Heart left ventricle (tissue), 16 donors: ENCODE measurements at regions not wholly inside any gene's neighbourhood (a gene's known extent, or its start where the extent isn't known, plus 50 kb on each side); places are given as distances from the start of the nearest gene placed in this dataset.
"Not testable (repeated sequence)": the region's sequence is repeated elsewhere in the genome, so short reads cannot be mapped to it uniquely, and the experiment has no call there.

Experiments used
- ATAC-seq, 4 donors: fragments of 200-7000 bp; cut with Tn5 transposase; one replicate each; pipeline ENCODE4 v1.9.1; 2020 to 2022; ENCODE audit warnings: moderate library complexity in 4 of 4, mild to moderate bottlenecking in 3 of 4, moderate number of reproducible peaks in 1 of 4
- DNase-seq, 5 donors: peaks; one replicate each; pipeline ENCODE4 v3.0.0-alpha.2; 2020
- H3K27ac ChIP-seq, 12 donors: fragments of 200-600 bp; sonication (generic) in 4 of 12; one replicate each; pipeline versions ENCODE4 v1.5.0 to v1.8.0; 2016 to 2022; ENCODE audit warnings: mild to moderate bottlenecking in 2 of 12
- H3K27me3 ChIP-seq, 9 donors: fragments of 200-600 bp; sonication (generic) in 2 of 9; one replicate each; pipeline versions ENCODE4 v1.5.1 to v1.8.0; 2016 to 2022; ENCODE audit warnings: mild to moderate bottlenecking in 3 of 9
- H3K36me3 ChIP-seq, 9 donors: fragments of 200-600 bp; sonication (generic) in 2 of 9; one replicate each; pipeline versions ENCODE4 v1.5.0 to v1.8.0; 2018 to 2022; ENCODE audit warnings: mild to moderate bottlenecking in 2 of 9
- H3K4me1 ChIP-seq, 12 donors: fragments of 200-600 bp; sonication (generic) in 4 of 12; one replicate each; pipeline versions ENCODE4 v1.5.0 to v1.8.0; 2016 to 2022; ENCODE audit warnings: mild to moderate bottlenecking in 3 of 12
- H3K4me3 ChIP-seq, 12 donors: fragments of 200-600 bp; sonication (generic) in 4 of 12; one replicate each; pipeline versions ENCODE4 v1.5.0 to v1.8.0; 2017 to 2022; ENCODE audit warnings: mild to moderate bottlenecking in 9 of 12, moderate library complexity in 4 of 12
- H3K9me3 ChIP-seq, 12 donors: fragments of 200-600 bp; sonication (generic) in 4 of 12; one replicate each; pipeline versions ENCODE4 v1.5.0 to v1.8.0; 2016 to 2022; ENCODE audit warnings: mild to moderate bottlenecking in 1 of 12
- POLR2A ChIP-seq, 2 donors: fragments of 450-650 bp; IDR thresholded peaks; one replicate each; pipeline ENCODE4 v1.6.1; 2017; ENCODE audit warnings: antibody characterized with exemption in 2 of 2, mild to moderate bottlenecking in 2 of 2, moderate library complexity in 2 of 2
- WGBS, 4 donors: extraction: QIAGEN DNeasy Blood & Tissue Kit in 2 of 4; methylation state at CpG; one replicate each; pipeline versions ENCODE4 v1.1.5 to v1.1.7; 2013 to 2018; 5-methylcytosine and 5-hydroxymethylcytosine counted together
- intact Hi-C, 10 donors: fragments of 100-400 bp; cut with DNase I; formaldehyde crosslinking; loops; one replicate each; pipeline versions ENCODE4 v1.11.1 to v1.14.2; 2022
- TF ChIP-seq, protein P1 (sequence below), 12 donors: fragments of 200-600 bp; sonication (generic) in 4 of 12; IDR thresholded peaks; one replicate each; pipeline versions ENCODE4 v1.5.0 to v1.8.0; 2018 to 2022; ENCODE audit warnings: antibody characterized with exemption in 12 of 12, mild to moderate bottlenecking in 5 of 12
- donor health status: ischemic (EF 13 %, LVEDD 7.1; RV severe dilation, severe dysfunction).
- donor health status: healthy with polysubstance abuse.
- donor health status: DM: no; HTN: yes; CAD: no.
- donor health status: DM: no; HTN: no; CAD: no.
- donor health status: ischemic (EF 25% LVEDD 6.9; RV normal size, moderate dysfunction).
- donor health status: ischemic (EF 25% LVEDD 5.7; RV mildly dilated, moderate dysfunction).
- donor health status: healthy.
- donor health status: DM: yes; HTN: yes; CAD: no.
- donor health status: ischemic (EF 35%, LVEDD 5.7; RV mildly dilated, moderate dysfunction).
- donor health status: nonischemic (EF 11% LVEDD 7.7; RV severe dilation, severe dysfunction).
- donor health status: DM: yes; HTN: yes; CAD: no.
- donor health status: PGD.
- donor health status: ischemic (EF 29% LVEDD 5.4; RV normal size, mild dysfunction).
- donor health status: nonischemic (EF 23%, LVEDD 6.1; RV moderate dilation, normal function).

GRCh38 chr5:52077941-52078815, 694.9 kb downstream of the ISL1 start:
- intact Hi-C loops: no loop called here
- TF ChIP-seq, protein P1, sequence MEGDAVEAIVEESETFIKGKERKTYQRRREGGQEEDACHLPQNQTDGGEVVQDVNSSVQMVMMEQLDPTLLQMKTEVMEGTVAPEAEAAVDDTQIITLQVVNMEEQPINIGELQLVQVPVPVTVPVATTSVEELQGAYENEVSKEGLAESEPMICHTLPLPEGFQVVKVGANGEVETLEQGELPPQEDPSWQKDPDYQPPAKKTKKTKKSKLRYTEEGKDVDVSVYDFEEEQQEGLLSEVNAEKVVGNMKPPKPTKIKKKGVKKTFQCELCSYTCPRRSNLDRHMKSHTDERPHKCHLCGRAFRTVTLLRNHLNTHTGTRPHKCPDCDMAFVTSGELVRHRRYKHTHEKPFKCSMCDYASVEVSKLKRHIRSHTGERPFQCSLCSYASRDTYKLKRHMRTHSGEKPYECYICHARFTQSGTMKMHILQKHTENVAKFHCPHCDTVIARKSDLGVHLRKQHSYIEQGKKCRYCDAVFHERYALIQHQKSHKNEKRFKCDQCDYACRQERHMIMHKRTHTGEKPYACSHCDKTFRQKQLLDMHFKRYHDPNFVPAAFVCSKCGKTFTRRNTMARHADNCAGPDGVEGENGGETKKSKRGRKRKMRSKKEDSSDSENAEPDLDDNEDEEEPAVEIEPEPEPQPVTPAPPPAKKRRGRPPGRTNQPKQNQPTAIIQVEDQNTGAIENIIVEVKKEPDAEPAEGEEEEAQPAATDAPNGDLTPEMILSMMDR (IDR thresholded peaks at IDR 0.05): no peak
- TF ChIP-seq POLR2A (IDR thresholded peaks at IDR 0.05): no peak
- H3K27me3 ChIP-seq: no peaks in the 10 kb centered on the region

DNA sequence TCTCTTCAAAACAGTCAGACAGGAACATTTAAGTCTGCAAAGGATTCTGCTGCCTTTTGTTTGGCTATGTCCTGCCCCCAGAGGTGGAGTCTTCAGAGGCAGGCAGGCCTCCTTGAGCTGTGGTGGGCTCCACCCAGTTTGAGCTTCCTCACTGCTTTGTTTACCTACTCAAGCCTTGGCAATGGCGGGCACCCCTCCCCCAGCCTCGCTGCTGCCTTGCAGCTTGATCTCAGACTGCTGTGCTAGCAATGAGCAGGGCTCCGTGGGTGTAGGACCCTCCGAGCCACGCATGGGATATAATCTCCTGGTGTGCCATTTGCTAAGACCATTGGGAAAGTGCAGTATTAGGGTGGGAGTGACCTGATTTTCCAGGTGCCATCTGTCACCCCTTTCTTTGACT, 685.4 kb upstream of the ITGA1 start:
- H3K4me1 ChIP-seq, intact Hi-C loops, ATAC-seq, DNase-seq, H3K27me3 ChIP-seq, H3K36me3 ChIP-seq, H3K4me3 ChIP-seq, H3K27ac ChIP-seq: not testable (repeated sequence)
- WGBS, 4 donors: 74 to 88% (median 75%) methylated on average over 5 of the region's 5 CpGs
- H3K9me3 ChIP-seq: peaks cover 0 to 15% (median under 1%) of the 10 kb centered on the region in 12 donors

More at GRCh38 chr5:52077941-52078815, 694.9 kb downstream of the ISL1 start:
- Histone ChIP-seq H3K4me1 (no peaks in the 10 kb centered on the region), H3K27ac (no peak overlapping the region), H3K4me3 (no peak overlapping the region), H3K36me3 (no peaks in the 10 kb centered on the region), H3K9me3 (no peaks in the 10 kb centered on the region)
- 60 to 67% (median 61%) methylated on average over 5 of the region's 5 CpGs for WGBS, 4 donors
- ATAC-seq (no peak), DNase-seq (no peak)

DNA sequence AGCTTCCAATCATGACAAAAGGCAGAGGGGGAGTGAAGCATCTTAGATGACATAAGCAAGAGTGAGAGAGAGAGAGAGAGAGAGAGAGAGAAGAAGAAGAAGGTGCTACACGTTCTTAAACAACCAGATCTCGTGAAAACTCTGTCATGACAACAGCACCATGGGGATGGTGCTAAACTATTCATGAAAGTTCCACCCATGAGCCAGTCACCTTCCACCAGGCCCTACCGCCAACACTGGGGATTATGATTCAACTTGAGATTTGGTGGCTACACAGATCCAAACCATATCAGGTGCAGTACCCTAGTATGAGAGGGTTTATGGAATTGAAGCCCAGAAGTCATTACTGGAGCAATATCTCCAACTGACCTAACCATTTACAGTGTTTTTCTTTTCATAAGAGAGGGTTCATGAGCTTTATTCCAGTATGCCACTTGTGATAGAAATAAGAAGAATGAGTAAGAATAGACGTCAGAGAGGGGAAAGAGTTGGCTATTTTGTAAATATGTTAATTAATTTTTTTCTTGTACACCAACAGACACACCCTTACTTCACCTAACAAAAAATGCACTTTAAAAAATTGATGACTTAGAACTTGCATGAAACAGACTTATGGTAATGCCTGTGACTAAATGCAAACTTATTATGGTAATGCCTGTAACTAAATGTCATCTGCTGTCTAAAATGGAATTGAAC, 680.4 kb upstream of the ITGA1 start:
- H3K27ac ChIP-seq: no peak overlapping the region
- DNase-seq (no peak), ATAC-seq (no peak)
- intact Hi-C loops: no loop called here
- no peak overlapping the region for H3K4me3 ChIP-seq
- peaks cover 0 to 25% (median 0%) of the 10 kb centered on the region in 12 donors for H3K9me3 ChIP-seq
- 68 to 82% (median 73%) methylated on average over 4 of the region's 4 CpGs for WGBS, 4 donors
- no peaks in the 10 kb centered on the region for H3K36me3 ChIP-seq
- H3K27me3 ChIP-seq: no peaks in the 10 kb centered on the region
- no peaks in the 10 kb centered on the region for H3K4me1 ChIP-seq
- TF ChIP-seq POLR2A (IDR thresholded peaks at IDR 0.05): no peak
- TF ChIP-seq, protein P1 (IDR thresholded peaks at IDR 0.05): no peak

DNA sequence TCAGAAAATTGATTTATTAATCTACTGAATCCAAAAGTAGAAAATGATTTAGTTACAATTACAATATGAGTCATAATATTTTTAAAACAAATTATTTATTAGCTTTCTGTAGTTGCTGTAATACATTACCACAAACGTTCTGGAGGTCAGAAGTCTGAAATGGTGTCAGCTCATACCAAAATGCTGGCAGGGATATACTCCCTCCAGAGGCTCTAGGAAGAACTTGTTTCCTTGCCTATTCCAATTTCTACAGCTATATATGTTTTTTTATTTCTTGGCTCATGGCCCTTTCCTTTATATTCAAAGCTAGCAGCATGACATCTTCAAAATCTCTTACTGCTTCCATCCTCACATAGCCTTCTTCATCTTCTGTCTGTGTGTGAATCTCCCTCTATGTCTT, 667.9 kb upstream of the ITGA1 start:
- Histone ChIP-seq H3K27me3 (no peaks in the 10 kb centered on the region), H3K27ac (no peak overlapping the region), H3K9me3 (peaks cover 0 to 2% (median 0%) of the 10 kb centered on the region in 12 donors), H3K36me3 (no peaks in the 10 kb centered on the region), H3K4me1 (no peaks in the 10 kb centered on the region), H3K4me3 (no peak overlapping the region)
- WGBS, 4 donors: 12 to 32% (median 22%) methylated on average over 1 of the region's 1 CpG
- TF ChIP-seq, protein P1 (IDR thresholded peaks at IDR 0.05): no peak
- no peak for TF ChIP-seq POLR2A (IDR thresholded peaks at IDR 0.05)
- intact Hi-C loops: no loop called here
- DNase-seq: no peak
- no peak for ATAC-seq
